Keratinocyte (primary cell): ENCODE measurements at regions not wholly inside any gene's neighbourhood (a gene's known extent, or its start where the extent isn't known, plus 50 kb on each side); places are given as distances from the start of the nearest gene placed in this dataset.

Experiments
- EZH2 ChIP-seq: IDR thresholded peaks from one replicate; pipeline ENCODE4 v1.6.1; 2012; ENCODE audit warnings: inconsistent platforms, mild to moderate bottlenecking, low read length, moderate library complexity
- TF ChIP-seq, protein P1 (sequence below), 3 experiments: IDR thresholded peaks in 1 of 3; conservative IDR thresholded peaks in 1 of 3; optimal IDR thresholded peaks in 1 of 3; 2 replicates in 2 of 3; 3 replicates in 1 of 3; pipeline versions ENCODE3 to v1.5.1; 2011; ENCODE audit warnings: low read length in 3 of 3, mild to moderate bottlenecking in 3 of 3, moderate library complexity in 2 of 3, control low read depth in 1 of 3, inconsistent platforms in 1 of 3; ENCODE audit not compliant: insufficient read depth in 2 of 3; ENCODE audit errors: extremely low read depth in 1 of 3

GRCh38 chr12:105470601-105471000, 140.1 kb downstream of the C12orf75 start:
- TF ChIP-seq, protein P1, sequence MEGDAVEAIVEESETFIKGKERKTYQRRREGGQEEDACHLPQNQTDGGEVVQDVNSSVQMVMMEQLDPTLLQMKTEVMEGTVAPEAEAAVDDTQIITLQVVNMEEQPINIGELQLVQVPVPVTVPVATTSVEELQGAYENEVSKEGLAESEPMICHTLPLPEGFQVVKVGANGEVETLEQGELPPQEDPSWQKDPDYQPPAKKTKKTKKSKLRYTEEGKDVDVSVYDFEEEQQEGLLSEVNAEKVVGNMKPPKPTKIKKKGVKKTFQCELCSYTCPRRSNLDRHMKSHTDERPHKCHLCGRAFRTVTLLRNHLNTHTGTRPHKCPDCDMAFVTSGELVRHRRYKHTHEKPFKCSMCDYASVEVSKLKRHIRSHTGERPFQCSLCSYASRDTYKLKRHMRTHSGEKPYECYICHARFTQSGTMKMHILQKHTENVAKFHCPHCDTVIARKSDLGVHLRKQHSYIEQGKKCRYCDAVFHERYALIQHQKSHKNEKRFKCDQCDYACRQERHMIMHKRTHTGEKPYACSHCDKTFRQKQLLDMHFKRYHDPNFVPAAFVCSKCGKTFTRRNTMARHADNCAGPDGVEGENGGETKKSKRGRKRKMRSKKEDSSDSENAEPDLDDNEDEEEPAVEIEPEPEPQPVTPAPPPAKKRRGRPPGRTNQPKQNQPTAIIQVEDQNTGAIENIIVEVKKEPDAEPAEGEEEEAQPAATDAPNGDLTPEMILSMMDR (optimal IDR thresholded peaks at IDR 0.05 in 1 of 3, IDR thresholded peaks at IDR 0.05 in 1 of 3, conservative IDR thresholded peaks at IDR 0.05 in 1 of 3; ENCODE audit: extremely low read depth in 1 of 3, insufficient read depth in 2 of 3, low read length in 3 of 3) = no peak
- TF ChIP-seq EZH2 = no peak
